CD4-positive, CD25-positive, alpha-beta regulatory T cell (primary cell): ENCODE measurements at regions not wholly inside any gene's neighbourhood (a gene's known extent, or its start where the extent isn't known, plus 50 kb on each side); places are given as distances from the start of the nearest gene placed in this dataset.

ENCODE experiments used
- ATAC-seq, 2 donors: fragments of 150-1000 bp; cut with Tn5 transposase; one replicate each; pipeline ENCODE4 v1.10.0; 2021; ENCODE audit warnings: low read depth in 2 of 2, moderate number of reproducible peaks in 2 of 2, moderate library complexity in 1 of 2
- DNase-seq, 3 donors: peaks; one replicate each; pipeline versions ENCODE4 v3.0.0 to v3.0.0-alpha.2; 2012 to 2022; ENCODE audit warnings: mixed read lengths in 1 of 3
- H3K27ac ChIP-seq: one replicate; pipeline ENCODE4 v1.7.0; 2013; ENCODE audit warnings: mild to moderate bottlenecking, low read length; ENCODE audit not compliant: insufficient read depth, poor library complexity, severe bottlenecking
- H3K27me3 ChIP-seq: one replicate; pipeline ENCODE4 v1.7.0; 2013; ENCODE audit warnings: low read length; ENCODE audit not compliant: control insufficient read depth, insufficient read depth
- H3K36me3 ChIP-seq: one replicate; pipeline ENCODE4 v1.7.0; 2013; ENCODE audit warnings: mild to moderate bottlenecking, low read length, moderate library complexity; ENCODE audit not compliant: control insufficient read depth, insufficient read depth
- H3K4me1 ChIP-seq: 2 replicates; pipeline ENCODE4 v1.7.0; 2013; ENCODE audit warnings: mild to moderate bottlenecking, low read length; ENCODE audit not compliant: insufficient read depth, control insufficient read depth, poor library complexity, severe bottlenecking
- H3K4me3 ChIP-seq: one replicate; pipeline ENCODE4 v1.7.0; 2013; ENCODE audit warnings: low read depth, mild to moderate bottlenecking, low read length, moderate library complexity
- H3K9me3 ChIP-seq, 2 experiments: 1 replicate in 1 of 2; 2 replicates in 1 of 2; pipeline ENCODE4 v1.7.0; 2013; ENCODE audit warnings: low read length in 2 of 2, mild to moderate bottlenecking in 1 of 2, moderate library complexity in 1 of 2; ENCODE audit not compliant: control insufficient read depth in 2 of 2
- H3K27ac Mint-ChIP-seq, 3 donors: one replicate each; pipeline ENCODE4 v1.8.0; 2020 to 2022; ENCODE audit warnings: mild to moderate bottlenecking in 3 of 3, mixed read lengths in 3 of 3, moderate library complexity in 2 of 3
- H3K27me3 Mint-ChIP-seq: one replicate; pipeline ENCODE4 v1.8.0; 2022; ENCODE audit warnings: mild to moderate bottlenecking, mixed read lengths
- H3K36me3 Mint-ChIP-seq: one replicate; pipeline ENCODE4 v1.8.0; 2020; ENCODE audit warnings: mixed read lengths
- H3K4me1 Mint-ChIP-seq, 4 donors: one replicate each; pipeline ENCODE4 v1.8.0; 2020 to 2022; ENCODE audit warnings: mixed read lengths in 4 of 4, mild to moderate bottlenecking in 1 of 4
- H3K4me3 Mint-ChIP-seq, 4 donors: one replicate each; pipeline ENCODE4 v1.8.0; 2020 to 2022; ENCODE audit warnings: mild to moderate bottlenecking in 4 of 4, mixed read lengths in 4 of 4, moderate library complexity in 3 of 4
- H3K9me3 Mint-ChIP-seq, 7 donors: one replicate each; pipeline ENCODE4 v1.8.0; 2020 to 2022; ENCODE audit warnings: mixed read lengths in 7 of 7, mild to moderate bottlenecking in 3 of 7, moderate library complexity in 2 of 7

DNA sequence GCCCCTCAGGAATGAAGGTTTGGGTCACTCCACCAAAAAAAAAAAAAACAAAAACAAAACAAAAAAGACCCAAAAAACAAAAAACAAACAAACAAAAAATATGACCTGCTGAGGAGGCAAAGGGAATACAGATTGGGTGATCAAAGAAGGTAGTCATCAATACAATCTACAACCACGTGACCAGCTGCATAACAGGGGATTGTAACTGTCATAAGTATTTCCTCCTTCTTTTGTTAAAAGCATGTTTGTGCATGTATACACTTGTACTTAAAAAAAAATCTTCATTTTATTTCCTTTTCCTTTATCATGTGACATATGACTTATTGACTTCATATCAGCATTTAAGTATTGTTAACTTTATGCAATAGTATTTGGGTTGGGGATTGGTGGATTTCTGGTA lies 165.1 kb upstream of the IRS2 start:
- Mint-ChIP-seq H3K4me1 (no peaks in the 10 kb centered on the region), H3K9me3 (peaks cover 0 to 6% (median 1%) of the 10 kb centered on the region in 7 donors), H3K27ac (no peak overlapping the region), H3K4me3 (no peak overlapping the region), H3K36me3 (no peaks in the 10 kb centered on the region), H3K27me3 (no peaks in the 10 kb centered on the region)
- Histone ChIP-seq H3K4me3 (no peak overlapping the region), H3K27me3 (no peaks in the 10 kb centered on the region), H3K9me3 (no peaks in the 10 kb centered on the region), H3K27ac (no peak overlapping the region), H3K4me1 (no peaks in the 10 kb centered on the region), H3K36me3 (no peaks in the 10 kb centered on the region)
- DNase-seq = no peak
- no peak for ATAC-seq

- Histone ChIP-seq H3K9me3 (no peaks in the 10 kb centered on the region), H3K27ac (no peak overlapping the region), H3K36me3 (no peaks in the 10 kb centered on the region), H3K27me3 (no peaks in the 10 kb centered on the region), H3K4me3 (no peak overlapping the region), H3K4me1 (no peaks in the 10 kb centered on the region)
- Mint-ChIP-seq H3K4me1 (no peaks in the 10 kb centered on the region), H3K27me3 (no peaks in the 10 kb centered on the region), H3K4me3 (no peak overlapping the region), H3K36me3 (no peaks in the 10 kb centered on the region), H3K9me3 (peaks cover 0 to 6% (median 3%) of the 10 kb centered on the region in 7 donors), H3K27ac (no peak overlapping the region)
- ATAC-seq (no peak), DNase-seq (no peak)
Measured at GRCh38 chr13:109949397-109949796, 163.0 kb upstream of the IRS2 start.

DNA sequence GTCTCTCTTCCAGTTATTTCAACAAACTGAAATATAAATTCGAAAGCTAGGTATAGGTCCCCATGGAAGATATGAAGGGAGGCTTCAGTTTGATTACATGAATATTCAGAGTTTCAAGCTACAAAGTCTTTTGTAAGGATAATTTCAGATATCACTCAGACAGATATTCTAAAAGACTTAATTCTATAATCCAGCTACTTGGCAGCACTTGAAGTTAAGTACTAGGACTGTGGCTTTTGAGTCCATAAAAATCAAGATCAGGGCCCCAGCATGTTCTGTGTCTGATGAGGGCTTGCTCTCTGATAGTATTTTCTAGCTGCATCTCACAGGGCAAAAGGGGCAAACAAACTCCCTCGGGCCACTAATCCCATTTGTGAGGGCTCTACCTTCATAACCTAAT lies 160.6 kb upstream of the IRS2 start:
- no peaks in the 10 kb centered on the region for H3K36me3 ChIP-seq
- H3K27ac ChIP-seq = no peak overlapping the region
- H3K9me3 ChIP-seq = no peaks in the 10 kb centered on the region
- Mint-ChIP-seq H3K27me3 (no peaks in the 10 kb centered on the region), H3K4me1 (no peaks in the 10 kb centered on the region), H3K9me3 (peaks cover 0 to 8% (median 3%) of the 10 kb centered on the region in 7 donors), H3K36me3 (no peaks in the 10 kb centered on the region), H3K4me3 (no peak overlapping the region), H3K27ac (no peak overlapping the region)
- no peaks in the 10 kb centered on the region for H3K4me1 ChIP-seq
- DNase-seq = no peak
- H3K4me3 ChIP-seq = no peak overlapping the region
- no peak for ATAC-seq
- H3K27me3 ChIP-seq = no peaks in the 10 kb centered on the region

DNA sequence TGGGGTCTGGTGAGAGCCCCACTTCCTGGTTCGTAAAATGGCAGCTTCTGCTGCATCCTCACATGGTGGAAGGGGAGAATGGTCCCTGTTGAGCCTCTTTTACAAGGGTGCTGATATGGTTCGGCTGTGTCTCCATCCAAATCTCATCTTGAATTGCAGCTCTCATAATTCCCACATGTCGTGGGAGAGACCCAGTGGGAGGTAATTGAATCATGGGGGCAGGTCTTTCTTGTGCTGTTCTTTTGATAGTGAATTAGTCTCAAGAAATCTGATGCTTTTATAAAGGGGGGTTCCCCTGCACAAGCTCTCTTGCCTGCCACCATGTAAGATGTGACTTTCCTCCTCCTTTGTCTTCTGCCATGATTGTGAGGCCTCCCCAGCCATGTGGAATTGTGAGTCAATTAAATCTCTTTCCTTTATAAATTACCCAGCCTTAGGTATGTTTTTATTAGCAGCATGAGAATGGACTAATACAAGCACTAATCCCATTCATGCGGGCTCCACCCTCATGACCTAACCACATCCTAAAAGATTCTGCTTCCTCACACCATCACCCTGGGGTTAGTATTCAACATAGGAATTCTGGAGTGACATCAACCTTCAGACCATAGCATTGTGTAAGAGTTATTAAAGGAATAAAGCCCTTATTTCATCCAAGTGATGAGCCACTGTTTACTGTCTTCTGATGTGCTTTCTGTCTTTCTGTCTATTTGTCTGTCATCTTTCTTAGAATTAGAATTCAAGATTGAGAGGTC lies 159.0 kb upstream of the IRS2 start:
- peaks cover 0 to 6% (median 3%) of the 10 kb centered on the region in 7 donors for H3K9me3 Mint-ChIP-seq

GRCh38 chr13:109941951-109942350 lies 155.6 kb upstream of the IRS2 start:
- H3K4me1 Mint-ChIP-seq = no peaks in the 10 kb centered on the region
- H3K27me3 ChIP-seq = no peaks in the 10 kb centered on the region
- H3K9me3 Mint-ChIP-seq = peaks cover 0 to 5% (median 3%) of the 10 kb centered on the region in 7 donors
- H3K4me1 ChIP-seq = no peaks in the 10 kb centered on the region
- H3K27me3 Mint-ChIP-seq = no peaks in the 10 kb centered on the region
- H3K27ac ChIP-seq = no peak overlapping the region
- no peak overlapping the region for H3K27ac Mint-ChIP-seq
- H3K4me3 Mint-ChIP-seq = no peak overlapping the region
- H3K36me3 ChIP-seq = no peaks in the 10 kb centered on the region
- no peaks in the 10 kb centered on the region for H3K36me3 Mint-ChIP-seq
- H3K4me3 ChIP-seq = no peak overlapping the region
- ATAC-seq (no peak), DNase-seq (no peak)
- no peaks in the 10 kb centered on the region for H3K9me3 ChIP-seq

More for the DNA sequence above, 159.0 kb upstream of the IRS2 start:
- Mint-ChIP-seq H3K27ac (no peak overlapping the region), H3K27me3 (no peaks in the 10 kb centered on the region), H3K4me3 (no peak overlapping the region), H3K36me3 (no peaks in the 10 kb centered on the region), H3K4me1 (no peaks in the 10 kb centered on the region)
- no peak for DNase-seq
- no peaks in the 10 kb centered on the region for H3K9me3 ChIP-seq
- H3K36me3 ChIP-seq = no peaks in the 10 kb centered on the region
- no peak for ATAC-seq
- H3K4me1 ChIP-seq = no peaks in the 10 kb centered on the region
- no peak overlapping the region for H3K27ac ChIP-seq
- H3K4me3 ChIP-seq = no peak overlapping the region
- H3K27me3 ChIP-seq = no peaks in the 10 kb centered on the region

- H3K27me3 ChIP-seq = no peaks in the 10 kb centered on the region
- H3K4me3 ChIP-seq = no peak overlapping the region
- H3K4me1 ChIP-seq = no peaks in the 10 kb centered on the region
- Mint-ChIP-seq H3K9me3 (peaks cover 0 to 5% (median 3%) of the 10 kb centered on the region in 7 donors), H3K4me3 (no peak overlapping the region), H3K36me3 (no peaks in the 10 kb centered on the region), H3K4me1 (no peaks in the 10 kb centered on the region), H3K27me3 (no peaks in the 10 kb centered on the region), H3K27ac (no peak overlapping the region)
- DNase-seq (no peak), ATAC-seq (no peak)
- H3K27ac ChIP-seq = no peak overlapping the region
- no peaks in the 10 kb centered on the region for H3K9me3 ChIP-seq
- no peaks in the 10 kb centered on the region for H3K36me3 ChIP-seq
Measured at GRCh38 chr13:109941221-109941620, 154.8 kb upstream of the IRS2 start.

GRCh38 chr13:109940637-109941036 lies 154.3 kb upstream of the IRS2 start:
- Histone ChIP-seq H3K27me3 (no peaks in the 10 kb centered on the region), H3K4me3 (no peak overlapping the region), H3K9me3 (no peaks in the 10 kb centered on the region), H3K4me1 (no peaks in the 10 kb centered on the region), H3K36me3 (no peaks in the 10 kb centered on the region), H3K27ac (no peak overlapping the region)
- Mint-ChIP-seq H3K27ac (no peak overlapping the region), H3K36me3 (no peaks in the 10 kb centered on the region), H3K27me3 (no peaks in the 10 kb centered on the region), H3K9me3 (peaks cover 0 to 4% (median 3%) of the 10 kb centered on the region in 7 donors), H3K4me3 (no peak overlapping the region), H3K4me1 (no peaks in the 10 kb centered on the region)
- ATAC-seq (no peak), DNase-seq (no peak)

- ATAC-seq (no peak), DNase-seq (no peak)
- no peak overlapping the region for H3K27ac Mint-ChIP-seq
- no peaks in the 10 kb centered on the region for H3K27me3 Mint-ChIP-seq
- H3K9me3 Mint-ChIP-seq = peaks cover 0 to 5% (median 2%) of the 10 kb centered on the region in 7 donors
- Histone ChIP-seq H3K4me3 (no peak overlapping the region), H3K27me3 (no peaks in the 10 kb centered on the region), H3K4me1 (no peaks in the 10 kb centered on the region), H3K9me3 (no peaks in the 10 kb centered on the region), H3K36me3 (no peaks in the 10 kb centered on the region), H3K27ac (no peak overlapping the region)
- no peaks in the 10 kb centered on the region for H3K36me3 Mint-ChIP-seq
- no peak overlapping the region for H3K4me3 Mint-ChIP-seq
- no peaks in the 10 kb centered on the region for H3K4me1 Mint-ChIP-seq
Measured at GRCh38 chr13:109939838-109940237, 153.5 kb upstream of the IRS2 start.
